Stomach (tissue), 4 donors: ENCODE measurements at regions not wholly inside any gene's neighbourhood (a gene's known extent, or its start where the extent isn't known, plus 50 kb on each side); places are given as distances from the start of the nearest gene placed in this dataset.

Source experiments
- EP300 ChIP-seq: sonication (generic); formaldehyde crosslinking; IDR thresholded peaks from one replicate; pipeline ENCODE4 v1.6.1; 2017; ENCODE audit warnings: antibody characterized with exemption
- TF ChIP-seq, protein P1 (sequence below), 7 experiments: fragments of 450-650 bp in 4 of 7; fragments of 200-600 bp in 3 of 7; sonication (generic) in 3 of 7; IDR thresholded peaks; one replicate each; pipeline ENCODE4 v1.5.1; 2016 to 2019; ENCODE audit warnings: antibody characterized with exemption in 7 of 7, control low read depth in 2 of 7, mild to moderate bottlenecking in 1 of 7

DNA sequence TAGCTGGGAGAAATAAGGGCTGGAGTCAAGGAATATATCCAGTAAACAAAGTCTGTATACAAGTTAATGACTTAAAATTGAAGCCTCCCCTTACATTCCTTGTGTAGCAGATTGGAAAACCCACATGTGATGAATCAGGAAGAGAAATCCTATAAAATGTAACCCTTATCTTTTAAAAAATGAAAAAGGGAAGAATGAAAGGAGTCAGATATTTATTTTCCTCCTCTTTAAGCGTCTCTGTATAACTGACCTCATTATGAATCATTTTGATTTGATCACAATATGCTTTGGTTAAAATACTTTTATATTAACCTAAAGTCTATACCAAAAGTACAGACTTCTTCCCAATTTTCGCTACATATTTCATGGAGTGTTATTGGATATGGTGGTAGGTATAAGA is 316.3 kb upstream of the STAC start:
- TF ChIP-seq EP300: no peak
- TF ChIP-seq, protein P1, sequence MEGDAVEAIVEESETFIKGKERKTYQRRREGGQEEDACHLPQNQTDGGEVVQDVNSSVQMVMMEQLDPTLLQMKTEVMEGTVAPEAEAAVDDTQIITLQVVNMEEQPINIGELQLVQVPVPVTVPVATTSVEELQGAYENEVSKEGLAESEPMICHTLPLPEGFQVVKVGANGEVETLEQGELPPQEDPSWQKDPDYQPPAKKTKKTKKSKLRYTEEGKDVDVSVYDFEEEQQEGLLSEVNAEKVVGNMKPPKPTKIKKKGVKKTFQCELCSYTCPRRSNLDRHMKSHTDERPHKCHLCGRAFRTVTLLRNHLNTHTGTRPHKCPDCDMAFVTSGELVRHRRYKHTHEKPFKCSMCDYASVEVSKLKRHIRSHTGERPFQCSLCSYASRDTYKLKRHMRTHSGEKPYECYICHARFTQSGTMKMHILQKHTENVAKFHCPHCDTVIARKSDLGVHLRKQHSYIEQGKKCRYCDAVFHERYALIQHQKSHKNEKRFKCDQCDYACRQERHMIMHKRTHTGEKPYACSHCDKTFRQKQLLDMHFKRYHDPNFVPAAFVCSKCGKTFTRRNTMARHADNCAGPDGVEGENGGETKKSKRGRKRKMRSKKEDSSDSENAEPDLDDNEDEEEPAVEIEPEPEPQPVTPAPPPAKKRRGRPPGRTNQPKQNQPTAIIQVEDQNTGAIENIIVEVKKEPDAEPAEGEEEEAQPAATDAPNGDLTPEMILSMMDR (IDR thresholded peaks at IDR 0.05): no peak
